ENCODE measurements at regions not wholly inside any gene's neighbourhood (a gene's known extent, or its start where the extent isn't known, plus 50 kb on each side); places are given as distances from the start of the nearest gene placed in this dataset.

DNA sequence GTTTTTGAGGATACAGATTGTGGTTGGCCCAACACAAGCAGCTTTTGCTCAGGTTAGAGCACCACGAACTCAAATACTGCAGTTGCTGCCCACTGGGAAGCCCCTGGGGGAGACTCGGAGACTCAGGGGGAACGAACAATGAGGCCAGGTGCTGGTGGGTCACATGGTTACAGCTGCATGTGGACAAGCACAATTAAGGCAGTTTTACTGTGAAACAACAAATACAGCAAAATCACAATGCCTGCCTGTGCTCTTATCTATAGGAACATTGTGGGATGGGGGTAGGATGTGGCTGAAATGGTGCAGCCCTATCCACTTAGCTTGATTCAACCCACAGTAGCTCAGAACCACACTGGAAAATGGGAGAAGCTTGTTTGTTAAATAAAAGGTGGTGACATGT is 119.7 kb upstream of the SPATA13 start:
- TF ChIP-seq CTCF (IDR thresholded peaks at IDR 0.05) (no peak), POLR2A (IDR thresholded peaks at IDR 0.05) (no peak)

All from heart left ventricle (tissue), 13 donors.